D721Med (cell line): ENCODE measurements at regions not wholly inside any gene's neighbourhood (a gene's known extent, or its start where the extent isn't known, plus 50 kb on each side); places are given as distances from the start of the nearest gene placed in this dataset.

ENCODE experiments used
- DNase-seq: peaks from one replicate; pipeline ENCODE4 v3.0.0; 2011; ENCODE audit warnings: low spot score; ENCODE audit not compliant: insufficient read length
- FAIRE-seq: peaks from 2 replicates; lab custom pipeline; 2011; peaks lifted over from hg19 to GRCh38; lab: Jason Lieb, UNC
- CTCF ChIP-seq: IDR thresholded peaks from 2 replicates; pipeline ENCODE4 v1.5.1; 2012; ENCODE audit warnings: mild to moderate bottlenecking, control low read depth; ENCODE audit not compliant: insufficient read depth; ENCODE audit errors: missing control alignments

GRCh38 chr1:83715550-83715949 is 283.4 kb downstream of the TTLL7 start:
- no peak for TF ChIP-seq CTCF
- FAIRE-seq (no peak), DNase-seq (no peak)

- no peak for TF ChIP-seq CTCF
- FAIRE-seq = no peak
- no peak for DNase-seq
Measured at GRCh38 chr1:83709662-83710061, 289.3 kb downstream of the TTLL7 start.

- DNase-seq (no peak), FAIRE-seq (no peak)
- no peak for TF ChIP-seq CTCF
Measured at GRCh38 chr1:83706354-83706938, 292.5 kb downstream of the TTLL7 start.

GRCh38 chr1:83705091-83705490 is 293.8 kb downstream of the TTLL7 start:
- TF ChIP-seq CTCF = no peak
- DNase-seq (no peak), FAIRE-seq (no peak)

- DNase-seq (no peak), FAIRE-seq (no peak)
- TF ChIP-seq CTCF = no peak
Measured at GRCh38 chr1:83704350-83704749, 294.6 kb downstream of the TTLL7 start.

- FAIRE-seq (no peak), DNase-seq (no peak)
- TF ChIP-seq CTCF = no peak
Measured at GRCh38 chr1:83702356-83702755, 296.6 kb downstream of the TTLL7 start.

GRCh38 chr1:83701355-83701754 is 297.6 kb downstream of the TTLL7 start:
- no peak for DNase-seq
- no peak for TF ChIP-seq CTCF
- FAIRE-seq = no peak
